Left cardiac atrium (tissue), 4 donors: ENCODE measurements at regions not wholly inside any gene's neighbourhood (a gene's known extent, or its start where the extent isn't known, plus 50 kb on each side); places are given as distances from the start of the nearest gene placed in this dataset.
"Not testable (repeated sequence)": the region's sequence is repeated elsewhere in the genome, so short reads cannot be mapped to it uniquely, and the experiment has no call there.

ENCODE experiments used
- ATAC-seq, 2 donors: fragments of 200-7000 bp; cut with Tn5 transposase; one replicate each; pipeline ENCODE4 v1.9.1; 2020; ENCODE audit warnings: mild to moderate bottlenecking in 2 of 2, moderate library complexity in 2 of 2
- DNase-seq: peaks from one replicate; pipeline ENCODE4 v3.0.0-alpha.2; 2020
- intact Hi-C, 2 donors: fragments of 100-400 bp; cut with DNase I; formaldehyde crosslinking; loops; one replicate each; pipeline versions ENCODE4 v1.14.1 to v1.15.1; 2022 to 2023
- donor health status: DM: no; HTN: yes; CAD: no.
- donor health status: DM: no; HTN: yes; CAD: no; lungs with severe emphysema.
- donor health status: DM: yes; HTN: yes; CAD: no.
- donor health status: Dilated cardiomyopathy.

DNA sequence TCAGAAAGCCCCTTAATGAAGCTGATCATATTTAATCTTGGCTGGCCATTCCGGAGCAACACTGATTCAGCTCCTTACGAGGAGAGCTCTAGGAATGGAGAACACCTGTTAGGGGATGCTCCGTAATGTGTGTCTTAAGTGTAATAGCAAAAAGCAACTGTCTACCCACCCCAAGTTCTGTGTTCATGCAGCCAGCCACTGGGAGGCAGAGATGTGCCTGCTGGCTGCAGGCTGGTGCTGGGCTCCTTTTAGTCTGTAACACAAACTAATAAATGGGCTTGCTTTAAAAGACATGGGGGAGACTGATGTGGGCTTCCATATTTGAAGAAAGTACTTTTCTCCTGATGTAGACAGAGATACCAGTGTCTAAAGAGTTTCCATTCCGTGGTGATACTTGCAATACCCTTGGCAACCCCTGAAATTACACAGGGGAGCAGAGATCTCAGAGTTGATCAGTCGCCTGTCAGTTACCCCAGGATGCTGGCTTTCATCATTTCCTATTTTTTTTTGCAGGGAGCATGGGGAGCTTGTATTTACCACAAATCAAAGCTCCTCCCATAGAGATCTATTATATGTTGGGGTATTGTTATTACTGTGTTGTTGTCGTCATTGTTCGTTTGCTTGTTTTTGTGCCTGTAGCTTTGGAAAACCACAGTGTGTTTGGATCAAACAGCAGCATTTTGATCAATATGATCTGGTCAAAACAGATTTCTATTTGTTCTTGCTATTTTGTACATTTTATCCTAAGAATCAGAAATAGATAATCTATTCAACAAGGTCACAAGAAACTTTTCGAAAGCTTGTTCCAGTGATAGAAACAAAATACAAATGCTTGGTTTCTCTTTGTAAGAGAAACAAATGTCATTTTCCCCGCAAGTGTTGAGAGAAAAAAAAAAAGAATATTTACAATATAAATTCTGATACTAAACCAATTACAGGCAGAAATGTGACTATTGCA, 65.8 kb downstream of the MTX3 start:
- intact Hi-C loops: no loop called here

DNA sequence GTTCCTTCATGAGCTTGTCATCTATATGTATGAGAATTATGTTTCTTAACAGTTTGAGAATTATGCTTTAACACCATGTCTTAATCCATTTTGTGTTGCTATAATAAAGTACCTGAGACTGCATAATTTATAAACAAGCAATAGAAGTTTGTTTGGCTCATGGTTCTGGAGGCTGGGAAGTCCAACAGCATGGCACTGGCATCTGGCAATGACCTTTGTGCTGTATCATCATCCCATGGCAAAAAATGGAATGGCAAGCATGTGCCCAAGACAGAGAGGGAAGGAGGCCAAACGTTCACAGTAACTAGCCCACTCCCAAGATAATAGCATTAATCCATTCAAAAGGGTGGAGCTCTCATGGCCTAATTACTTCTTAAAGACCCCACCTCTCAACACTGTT, 67.6 kb downstream of the MTX3 start:
- no peak for DNase-seq
- ATAC-seq: no peak
- intact Hi-C loops: no loop called here

More for the DNA sequence above, 65.8 kb downstream of the MTX3 start:
- DNase-seq: no peak
- no peak for ATAC-seq

DNA sequence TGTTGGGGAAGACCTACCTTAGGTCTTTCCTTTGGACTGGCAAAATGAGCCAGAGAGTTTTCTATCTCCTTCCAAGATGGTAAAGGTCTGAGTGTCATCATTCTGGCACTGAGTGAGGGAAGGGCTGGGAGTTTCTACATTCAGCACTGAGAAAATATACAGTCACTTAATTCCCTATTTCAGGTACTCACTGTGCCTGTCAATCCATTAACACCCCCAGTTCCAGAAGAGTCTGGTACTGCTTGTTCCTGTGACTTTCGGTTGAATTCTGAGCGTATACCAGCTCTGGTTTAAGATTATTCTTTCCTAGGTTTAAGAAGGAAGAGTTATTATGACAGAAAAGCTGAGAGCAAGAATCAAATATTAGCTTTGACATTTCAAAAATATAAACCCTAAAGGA, 68.4 kb downstream of the MTX3 start:
- ATAC-seq (no peak), DNase-seq (no peak)
- intact Hi-C loops: no loop called here

DNA sequence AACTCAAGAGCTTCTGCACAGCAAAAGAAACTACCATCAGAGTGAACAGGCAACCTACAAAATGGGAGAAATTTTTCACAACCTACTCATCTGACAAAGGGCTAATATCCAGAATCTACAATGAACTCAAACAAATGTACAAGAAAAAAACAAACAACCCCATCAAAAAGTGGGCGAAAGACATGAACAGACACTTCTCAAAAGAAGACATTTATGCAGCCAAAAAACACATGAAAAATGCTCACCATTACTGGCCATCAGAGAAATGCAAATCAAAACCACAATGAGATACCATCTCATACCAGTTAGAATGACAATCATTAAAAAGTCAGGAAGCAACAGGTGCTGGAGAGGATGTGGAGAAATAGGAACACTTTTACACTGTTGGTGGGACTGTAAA, 83.6 kb downstream of the MTX3 start:
- intact Hi-C loops, ATAC-seq, DNase-seq: not testable (repeated sequence)

DNA sequence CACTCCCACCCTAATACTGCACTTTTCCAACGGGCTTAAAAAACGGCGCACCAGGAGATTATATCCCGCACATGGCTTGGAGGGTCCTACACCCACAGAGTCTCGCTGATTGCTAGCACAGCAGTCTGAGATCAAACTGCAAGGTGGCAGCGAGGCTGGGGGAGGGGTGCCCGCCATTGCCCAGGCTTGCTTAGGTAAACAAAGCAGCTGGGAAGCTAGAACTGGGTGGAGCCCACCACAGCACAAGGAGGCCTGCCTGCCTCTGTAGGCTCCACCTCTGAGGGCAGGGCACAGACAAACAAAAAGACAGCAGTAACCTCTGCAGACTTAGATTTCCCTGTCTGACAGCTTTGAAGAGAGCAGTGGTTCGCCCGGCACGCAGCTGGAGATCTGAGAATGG, 88.5 kb downstream of the MTX3 start:
- intact Hi-C loops, DNase-seq, ATAC-seq: not testable (repeated sequence)

DNA sequence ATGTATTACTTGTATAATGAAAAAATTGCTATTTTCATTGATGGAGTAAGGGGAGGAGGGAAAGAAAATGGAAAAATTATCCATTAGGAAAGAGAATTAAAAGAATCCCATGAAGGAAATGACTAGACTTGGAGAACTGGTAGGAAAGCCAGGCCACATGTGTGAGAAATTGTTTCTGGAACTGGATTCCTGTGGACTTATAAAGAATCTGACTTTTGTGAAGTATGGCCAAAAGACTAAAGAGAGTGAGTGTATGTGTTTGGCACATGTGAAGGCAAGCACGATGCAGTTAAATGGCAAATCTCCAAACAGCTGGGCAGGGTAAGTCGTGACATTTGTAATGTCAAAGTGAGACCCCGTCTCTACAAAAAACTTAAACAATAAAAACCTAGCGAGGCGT, 89.4 kb downstream of the MTX3 start:
- DNase-seq: no peak
- intact Hi-C loops: no loop called here
- no peak for ATAC-seq

DNA sequence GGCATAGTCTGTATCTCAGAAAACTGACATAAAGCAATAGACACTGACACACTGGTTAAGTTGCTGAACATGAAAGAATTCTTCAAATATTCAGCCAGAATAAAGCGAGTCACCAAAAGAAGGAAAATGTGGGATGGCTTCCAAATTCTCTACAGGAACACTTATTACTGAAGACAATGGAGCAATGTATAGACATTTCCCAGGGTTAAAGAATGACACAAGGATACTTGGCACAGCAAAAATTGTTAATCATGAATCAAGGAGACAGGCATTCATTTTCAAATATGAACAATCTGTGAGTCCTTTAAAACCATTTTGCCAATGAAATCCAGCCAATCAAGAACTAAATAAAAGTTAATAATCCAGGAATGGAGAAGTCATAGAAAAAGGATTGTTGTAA, 92.5 kb downstream of the MTX3 start:
- no peak for ATAC-seq
- DNase-seq: no peak
- intact Hi-C loops: no loop called here

DNA sequence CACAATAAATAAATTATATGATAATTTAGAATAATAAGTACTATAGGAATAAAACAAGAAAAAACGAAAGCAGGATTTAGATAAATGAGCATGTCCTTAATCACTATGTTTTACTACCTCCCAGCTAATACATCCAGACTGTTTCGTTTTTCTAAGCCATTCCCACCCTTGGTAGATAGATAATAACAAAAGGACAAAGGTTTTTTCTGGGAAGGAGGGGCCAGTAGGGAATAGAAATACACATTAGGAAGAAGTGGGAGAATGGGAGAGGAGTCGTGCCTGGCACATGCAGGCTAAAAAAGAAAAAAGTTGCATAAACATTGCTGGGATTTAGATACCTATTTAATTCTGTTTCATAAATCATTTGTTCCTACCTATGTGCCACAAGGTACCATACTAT, 97.1 kb downstream of the MTX3 start:
- no peak for ATAC-seq
- no peak for DNase-seq
- intact Hi-C loops: no loop called here

DNA sequence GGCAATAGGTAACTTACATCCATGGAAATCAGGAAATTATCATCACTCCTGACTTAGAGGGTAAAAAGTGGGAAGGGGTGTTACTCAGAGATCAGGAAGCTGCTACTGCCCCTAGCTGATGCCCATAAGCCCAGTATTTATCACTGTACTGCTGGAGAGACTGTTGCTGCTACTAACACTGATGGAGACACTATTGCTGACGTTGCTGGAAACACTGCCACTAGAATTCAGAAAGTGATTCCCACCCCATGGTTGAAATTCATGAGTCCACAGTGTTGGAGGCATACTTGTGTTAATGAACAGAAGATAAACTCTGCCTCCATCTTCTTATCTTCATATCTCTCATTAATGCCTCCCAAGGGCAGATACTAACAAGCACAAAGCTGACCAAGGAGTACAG, 97.6 kb downstream of the MTX3 start:
- no peak for ATAC-seq
- intact Hi-C loops: no loop called here
- no peak for DNase-seq

DNA sequence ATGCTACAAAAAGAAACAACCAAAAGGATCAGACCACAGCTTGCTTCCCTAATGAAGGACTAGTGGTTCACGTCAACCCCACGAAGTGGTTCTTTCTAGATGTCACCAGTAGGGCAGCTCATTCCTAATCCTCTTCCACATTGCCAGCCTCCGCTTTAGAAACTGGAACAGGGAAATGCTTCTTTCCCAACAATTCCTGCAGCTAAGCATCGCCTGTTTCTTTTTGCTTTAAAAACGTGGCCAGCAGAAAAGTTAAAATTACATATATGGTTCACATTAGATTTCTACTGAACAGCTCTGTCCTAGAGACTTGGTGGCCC, 100.2 kb downstream of the MTX3 start:
- intact Hi-C loops: no loop called here
- ATAC-seq (no peak), DNase-seq (no peak)

DNA sequence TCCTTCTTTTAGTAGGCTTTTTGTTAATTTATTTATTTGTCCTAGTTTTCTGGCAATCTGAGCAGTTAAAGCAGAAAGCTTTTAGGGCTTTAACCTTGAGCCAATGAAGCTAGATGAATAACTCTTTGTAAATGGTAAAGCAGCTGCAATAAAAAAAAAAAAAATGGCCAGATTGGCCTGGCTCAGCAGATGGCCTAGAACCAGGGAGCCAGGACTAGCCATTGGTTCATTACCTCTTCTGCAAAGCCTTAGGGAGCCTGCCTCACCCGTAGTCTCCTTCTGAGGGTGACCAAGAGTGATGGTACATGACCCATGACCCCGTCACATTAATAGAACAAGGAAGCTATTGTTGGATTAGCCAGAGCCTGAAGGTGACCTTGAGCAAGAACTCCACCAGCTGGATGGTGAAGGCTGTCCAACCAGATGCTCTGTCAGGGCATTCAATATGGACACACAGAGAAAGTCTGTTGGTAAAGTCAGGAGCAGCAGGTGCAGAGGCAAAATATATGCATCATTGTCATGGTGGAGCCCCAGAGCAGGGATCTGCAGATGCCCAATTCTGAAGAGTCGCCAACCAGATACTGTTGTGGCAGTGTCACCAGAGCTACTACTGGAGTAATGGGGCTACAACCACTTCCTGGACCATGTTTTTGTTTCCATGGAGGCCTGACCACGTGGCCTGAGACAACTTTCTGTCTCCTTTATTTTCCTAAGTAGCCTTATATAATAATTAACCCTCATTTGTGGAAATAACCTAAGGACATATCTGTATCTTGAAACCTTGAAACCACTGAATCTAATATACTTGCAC, 100.7 kb downstream of the MTX3 start:
- intact Hi-C loops: no loop called here
- DNase-seq: no peak
- ATAC-seq: no peak

DNA sequence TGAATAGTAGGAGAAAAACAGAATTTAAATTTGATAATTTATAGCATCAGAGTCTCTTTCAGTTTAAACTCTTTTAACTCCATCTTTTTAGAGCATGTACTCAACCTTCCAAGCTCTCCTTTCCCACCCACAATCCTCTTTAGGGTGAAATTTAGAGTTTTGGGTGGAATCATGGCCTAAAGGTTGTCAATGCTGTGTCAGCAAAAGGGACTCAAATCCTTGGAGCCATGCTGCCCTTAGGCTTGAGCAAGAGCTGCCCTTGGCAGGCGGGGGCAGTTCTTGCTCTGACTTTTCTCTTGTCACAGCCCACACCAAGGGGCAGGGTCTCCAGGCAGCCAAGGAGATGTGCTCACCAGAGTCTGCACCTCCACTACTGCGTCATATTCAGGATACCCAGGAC, 102.4 kb downstream of the MTX3 start:
- DNase-seq: no peak
- intact Hi-C loops: no loop called here
- no peak for ATAC-seq

DNA sequence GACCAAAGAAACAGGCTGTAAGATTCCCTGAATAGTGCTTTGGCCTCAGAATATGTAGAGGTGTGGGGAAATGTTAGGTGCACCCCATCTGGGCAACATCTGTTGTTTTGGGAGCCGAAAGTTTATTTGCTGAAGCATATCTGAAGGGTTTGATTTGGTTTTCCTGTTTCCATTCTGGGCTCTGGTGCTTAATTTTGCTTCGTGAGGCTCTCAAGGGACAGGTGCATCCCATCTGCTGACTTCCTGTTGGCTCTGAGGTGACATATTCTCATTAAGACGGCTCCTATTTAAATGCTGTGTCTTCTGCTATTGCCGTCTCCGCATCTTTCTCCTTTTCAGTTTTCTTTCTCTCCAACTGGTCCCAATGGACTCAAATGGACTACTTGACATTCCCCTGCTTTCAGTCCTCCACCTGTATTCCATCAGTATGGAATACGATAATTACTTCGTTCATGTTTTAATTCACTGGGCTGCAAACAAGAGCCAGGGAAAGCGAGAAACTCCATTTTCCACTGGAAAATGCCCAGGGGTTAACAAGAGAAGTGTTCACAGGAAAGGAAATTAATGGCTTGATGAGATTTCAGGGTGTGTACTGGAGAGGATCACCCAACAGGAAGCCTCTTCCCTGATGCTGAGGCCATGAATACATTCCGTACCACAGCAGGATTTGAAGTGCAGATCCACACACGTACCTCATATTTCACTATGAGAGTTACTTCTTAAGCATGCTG, 104.0 kb downstream of the MTX3 start:
- ATAC-seq (no peak), DNase-seq (no peak)
- intact Hi-C loops: no loop called here

DNA sequence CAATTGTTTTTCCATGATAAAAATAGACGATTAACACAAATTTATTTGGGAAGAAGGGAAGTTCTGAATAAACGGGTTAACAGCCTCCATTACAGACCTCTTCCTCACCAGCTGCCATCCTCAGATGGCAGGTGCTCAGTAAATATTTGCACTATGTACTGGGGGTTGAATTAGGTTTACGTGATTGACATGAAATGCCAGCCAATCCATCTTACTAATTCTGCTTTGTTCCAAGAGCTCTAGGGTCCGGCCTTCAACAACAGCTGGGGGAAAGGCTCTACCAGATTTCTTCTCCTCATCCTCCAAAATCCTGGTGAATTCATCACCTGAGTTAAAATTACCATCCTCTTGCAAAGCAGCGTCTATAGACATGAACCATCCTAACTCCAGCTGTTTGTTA, 104.6 kb downstream of the MTX3 start:
- ATAC-seq (no peak), DNase-seq (no peak)
- intact Hi-C loops: no loop called here

DNA sequence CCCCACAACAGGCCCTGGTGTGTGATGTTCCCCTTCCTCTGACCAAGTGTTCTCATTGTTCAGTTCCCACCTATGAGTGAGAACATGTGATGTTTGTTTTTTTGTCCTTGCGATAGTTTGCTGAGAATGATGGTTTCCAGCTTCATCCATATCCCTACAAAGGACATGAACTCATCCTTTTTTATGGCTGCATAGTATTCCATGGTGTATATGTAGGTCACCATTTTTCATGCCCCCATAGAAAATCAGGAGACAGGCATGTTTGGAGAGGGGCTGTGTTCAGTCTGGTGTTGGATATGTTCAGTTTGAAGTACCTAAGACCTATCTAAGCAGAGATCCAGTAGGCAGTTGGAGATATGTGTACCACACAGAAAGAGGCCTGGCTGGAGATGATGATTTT, 111.2 kb downstream of the MTX3 start:
- ATAC-seq, DNase-seq, intact Hi-C loops: not testable (repeated sequence)

DNA sequence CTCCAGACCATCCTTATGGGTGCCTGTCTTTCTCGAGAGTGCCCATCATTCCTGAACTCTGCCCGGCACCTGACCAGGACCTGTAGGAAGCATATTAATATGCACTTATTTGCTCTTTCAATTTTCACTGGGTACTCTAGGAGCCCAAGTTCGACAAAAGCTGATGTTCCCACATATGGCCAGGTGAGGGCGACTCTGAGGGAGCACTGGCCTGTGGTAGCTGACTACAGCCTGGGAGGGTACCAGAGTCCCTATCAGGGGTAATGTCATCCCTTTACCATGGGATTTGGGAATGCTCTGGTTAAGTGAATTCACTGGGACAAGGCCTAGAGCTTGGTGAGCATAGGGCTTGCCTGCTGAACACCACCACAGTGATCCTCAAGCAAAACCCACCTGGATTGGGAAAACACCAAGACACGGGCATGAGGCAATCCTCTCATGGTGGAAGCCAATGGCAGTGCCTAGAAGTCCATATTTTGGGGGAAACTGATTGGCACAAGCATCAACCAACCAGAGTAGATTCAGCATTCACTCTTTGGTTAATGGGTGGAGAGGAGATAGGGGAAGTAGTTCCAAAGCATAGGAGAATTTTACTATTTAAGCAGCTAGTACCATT, 112.2 kb downstream of the MTX3 start:
- ATAC-seq (no peak), DNase-seq (no peak)
- intact Hi-C loops: no loop called here

DNA sequence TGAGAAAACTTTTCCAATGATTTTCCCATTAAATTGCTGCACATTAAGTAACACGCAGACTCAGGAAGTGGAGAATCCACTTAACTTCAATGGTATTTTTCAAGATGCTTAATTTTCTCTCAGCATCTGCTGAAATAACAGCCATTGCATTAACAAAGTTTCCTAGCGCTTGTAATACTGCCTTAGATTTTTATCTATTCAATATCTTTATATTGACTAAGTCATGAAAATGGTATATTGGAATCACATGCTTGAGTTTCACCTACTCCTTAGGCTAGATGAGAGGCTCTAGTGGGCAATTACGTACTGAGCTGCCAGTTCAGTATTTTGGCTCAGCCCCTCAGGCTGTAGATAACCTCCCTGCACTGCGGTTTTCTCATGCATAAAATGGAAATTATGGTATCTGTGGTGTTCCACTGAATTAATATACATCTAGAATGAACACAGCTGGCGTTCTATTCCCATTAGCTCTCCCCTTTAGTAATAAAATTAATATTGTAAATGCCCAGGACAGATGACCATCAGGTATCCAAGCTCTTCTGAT, 112.9 kb downstream of the MTX3 start:
- DNase-seq: no peak
- no peak for ATAC-seq
- intact Hi-C loops: no loop called here

DNA sequence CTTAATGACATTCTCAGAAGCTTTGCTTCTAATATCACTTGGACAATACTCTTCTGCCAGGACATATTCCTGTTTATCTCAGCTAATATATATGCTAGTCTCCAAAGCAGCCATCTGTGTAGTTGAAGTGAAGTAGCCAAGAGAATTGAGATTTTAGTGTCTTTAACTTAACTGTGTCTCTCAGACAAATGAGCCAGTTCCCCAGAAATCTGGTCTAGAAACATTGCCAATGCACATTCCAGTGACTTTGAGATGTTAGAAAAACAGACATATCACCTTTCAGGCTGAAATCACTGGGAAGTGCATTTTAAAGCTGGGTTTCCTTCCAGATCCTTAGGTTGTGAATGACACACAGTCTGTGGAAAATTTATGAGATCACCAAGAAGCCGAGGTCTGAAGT, 114.6 kb downstream of the MTX3 start:
- DNase-seq: no peak
- intact Hi-C loops: no loop called here
- ATAC-seq: no peak

DNA sequence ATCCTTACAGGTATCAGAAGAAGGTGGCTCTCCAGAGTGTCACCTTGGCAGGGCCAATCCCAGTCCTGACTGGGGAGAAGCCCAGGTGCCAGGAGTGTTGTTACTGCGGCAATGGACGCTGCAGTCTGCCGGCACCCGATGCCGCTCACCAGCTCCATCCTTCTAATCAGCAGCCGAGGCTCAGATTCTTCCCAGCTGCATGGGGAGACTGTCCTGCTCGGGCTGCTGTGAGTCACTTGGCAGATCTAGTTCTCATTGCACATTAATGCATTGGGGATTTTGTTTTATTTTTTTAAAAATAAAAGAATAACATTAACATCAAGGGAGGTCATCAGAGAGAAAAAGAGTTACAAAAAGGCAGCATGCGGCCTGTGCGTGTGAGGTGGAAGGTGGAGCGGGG, 115.8 kb downstream of the MTX3 start:
- peak; percentile 43 for DNase-seq
- intact Hi-C loops: no loop called here
- ATAC-seq: peak in 1 of 2 donors; percentile 73
